Keratinocyte (primary cell): ENCODE measurements at regions not wholly inside any gene's neighbourhood (a gene's known extent, or its start where the extent isn't known, plus 50 kb on each side); places are given as distances from the start of the nearest gene placed in this dataset.

Source experiments
- EZH2 ChIP-seq: IDR thresholded peaks from one replicate; pipeline ENCODE4 v1.6.1; 2012; ENCODE audit warnings: inconsistent platforms, mild to moderate bottlenecking, low read length, moderate library complexity
- TF ChIP-seq, protein P1 (sequence below), 3 experiments: IDR thresholded peaks in 1 of 3; conservative IDR thresholded peaks in 1 of 3; optimal IDR thresholded peaks in 1 of 3; 2 replicates in 2 of 3; 3 replicates in 1 of 3; pipeline versions ENCODE3 to v1.5.1; 2011; ENCODE audit warnings: low read length in 3 of 3, mild to moderate bottlenecking in 3 of 3, moderate library complexity in 2 of 3, control low read depth in 1 of 3, inconsistent platforms in 1 of 3; ENCODE audit not compliant: insufficient read depth in 2 of 3; ENCODE audit errors: extremely low read depth in 1 of 3

DNA sequence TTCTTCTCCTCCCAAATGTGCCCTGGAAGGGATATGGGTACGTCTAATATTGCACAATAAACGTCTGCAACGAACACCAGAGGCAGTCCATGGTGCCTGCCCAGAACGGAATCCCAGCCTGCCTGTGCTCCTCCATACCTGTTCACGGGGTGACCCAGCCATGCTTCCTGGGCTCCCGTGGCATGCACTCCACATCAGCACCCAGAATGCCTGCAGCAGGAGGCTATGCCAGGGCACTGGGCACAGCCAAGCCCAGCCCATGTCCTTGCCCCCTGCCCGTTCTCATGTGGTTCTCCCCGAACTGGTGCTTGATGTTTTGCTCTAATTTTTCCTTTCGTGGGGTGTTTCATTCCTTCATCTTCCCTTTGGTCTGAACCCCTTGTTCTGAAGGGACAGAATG is 404.3 kb downstream of the BCL11B start:
- TF ChIP-seq, protein P1, sequence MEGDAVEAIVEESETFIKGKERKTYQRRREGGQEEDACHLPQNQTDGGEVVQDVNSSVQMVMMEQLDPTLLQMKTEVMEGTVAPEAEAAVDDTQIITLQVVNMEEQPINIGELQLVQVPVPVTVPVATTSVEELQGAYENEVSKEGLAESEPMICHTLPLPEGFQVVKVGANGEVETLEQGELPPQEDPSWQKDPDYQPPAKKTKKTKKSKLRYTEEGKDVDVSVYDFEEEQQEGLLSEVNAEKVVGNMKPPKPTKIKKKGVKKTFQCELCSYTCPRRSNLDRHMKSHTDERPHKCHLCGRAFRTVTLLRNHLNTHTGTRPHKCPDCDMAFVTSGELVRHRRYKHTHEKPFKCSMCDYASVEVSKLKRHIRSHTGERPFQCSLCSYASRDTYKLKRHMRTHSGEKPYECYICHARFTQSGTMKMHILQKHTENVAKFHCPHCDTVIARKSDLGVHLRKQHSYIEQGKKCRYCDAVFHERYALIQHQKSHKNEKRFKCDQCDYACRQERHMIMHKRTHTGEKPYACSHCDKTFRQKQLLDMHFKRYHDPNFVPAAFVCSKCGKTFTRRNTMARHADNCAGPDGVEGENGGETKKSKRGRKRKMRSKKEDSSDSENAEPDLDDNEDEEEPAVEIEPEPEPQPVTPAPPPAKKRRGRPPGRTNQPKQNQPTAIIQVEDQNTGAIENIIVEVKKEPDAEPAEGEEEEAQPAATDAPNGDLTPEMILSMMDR (optimal IDR thresholded peaks at IDR 0.05 in 1 of 3, IDR thresholded peaks at IDR 0.05 in 1 of 3, conservative IDR thresholded peaks at IDR 0.05 in 1 of 3; ENCODE audit: extremely low read depth in 1 of 3, insufficient read depth in 2 of 3, low read length in 3 of 3) = no peak
- TF ChIP-seq EZH2 = no peak
